HG02970 (cell line): ENCODE measurements at regions not wholly inside any gene's neighbourhood (a gene's known extent, or its start where the extent isn't known, plus 50 kb on each side); places are given as distances from the start of the nearest gene placed in this dataset.
"Not testable (repeated sequence)": the region's sequence is repeated elsewhere in the genome, so short reads cannot be mapped to it uniquely, and the experiment has no call there.

Experiments used
- ATAC-seq: cut with Tn5 transposase; IDR thresholded peaks from one replicate; pipeline ENCODE4 v1.9.1; 2021; ENCODE audit warnings: mild to moderate bottlenecking, moderate library complexity, moderate number of reproducible peaks; ENCODE audit not compliant: unreplicated experiment, low FRiP score

DNA sequence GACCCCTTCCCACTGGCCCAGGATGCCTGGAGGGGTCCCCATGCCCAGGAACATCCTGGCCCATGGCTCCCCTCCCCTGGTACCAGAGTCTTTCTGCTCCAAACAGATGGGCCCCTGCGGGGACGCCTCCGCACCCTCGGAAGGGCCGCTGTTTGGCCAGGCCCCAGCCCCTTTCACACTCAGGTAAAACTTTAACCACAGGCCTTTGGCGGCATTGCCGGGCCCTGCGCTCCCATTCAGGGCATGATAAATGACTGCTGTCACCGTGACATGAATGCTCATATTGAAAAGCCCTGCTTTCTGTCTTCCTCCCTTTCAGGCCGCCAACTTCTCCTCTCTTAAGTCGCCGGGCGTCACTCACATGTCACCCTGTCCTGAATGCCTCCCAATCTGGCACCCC is 141.5 kb upstream of the TOP1 start:
- ATAC-seq, result no peak

DNA sequence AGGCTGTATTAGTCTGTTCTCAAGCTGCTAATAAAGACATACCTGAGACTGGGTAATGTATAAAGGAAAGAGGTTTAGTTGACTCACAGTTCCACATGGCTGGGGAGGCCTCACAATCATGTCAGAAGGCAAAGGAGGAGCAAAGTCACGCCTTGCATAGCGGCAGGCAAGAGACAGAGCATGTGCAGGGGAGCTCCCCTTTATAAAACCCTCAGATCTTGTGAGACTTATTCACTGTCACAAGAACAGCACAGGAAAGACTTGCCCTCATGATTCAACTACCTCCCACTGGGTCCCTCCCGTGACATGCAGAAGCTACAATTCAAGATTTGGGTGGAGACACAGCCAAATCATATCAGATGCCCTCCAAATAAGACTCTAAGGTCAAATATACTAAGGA is 139.4 kb upstream of the TOP1 start:
- ATAC-seq, result not testable (repeated sequence)

- ATAC-seq, result no peak
Observed at GRCh38 chr20:40890181-40890580, 138.4 kb upstream of the TOP1 start.

- no peak for ATAC-seq
Observed at GRCh38 chr20:40890635-40891034, 138.0 kb upstream of the TOP1 start.

DNA sequence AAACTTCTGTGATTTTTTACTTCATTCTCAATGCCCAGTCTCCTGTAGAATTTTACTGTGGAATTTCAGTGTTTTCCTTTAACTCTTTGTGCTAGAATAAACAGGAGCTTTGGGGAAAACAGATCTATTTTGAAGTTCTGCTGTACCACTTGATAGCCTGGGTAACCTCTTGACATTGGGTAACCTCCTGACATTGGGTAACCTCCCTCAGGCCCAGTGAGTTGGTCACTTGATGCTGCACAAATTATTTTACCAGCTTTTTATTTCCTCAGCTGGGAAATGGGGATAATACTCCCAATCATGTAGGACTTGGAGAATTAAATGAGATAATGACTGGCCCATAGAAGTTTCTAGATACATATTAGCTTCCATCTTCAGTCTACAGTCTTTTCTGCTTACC is 137.3 kb upstream of the TOP1 start:
- ATAC-seq, result no peak

- no peak for ATAC-seq
Observed at GRCh38 chr20:40892642-40893041, 136.0 kb upstream of the TOP1 start.

- no peak for ATAC-seq
Observed at GRCh38 chr20:40893610-40894236, 134.9 kb upstream of the TOP1 start.

DNA sequence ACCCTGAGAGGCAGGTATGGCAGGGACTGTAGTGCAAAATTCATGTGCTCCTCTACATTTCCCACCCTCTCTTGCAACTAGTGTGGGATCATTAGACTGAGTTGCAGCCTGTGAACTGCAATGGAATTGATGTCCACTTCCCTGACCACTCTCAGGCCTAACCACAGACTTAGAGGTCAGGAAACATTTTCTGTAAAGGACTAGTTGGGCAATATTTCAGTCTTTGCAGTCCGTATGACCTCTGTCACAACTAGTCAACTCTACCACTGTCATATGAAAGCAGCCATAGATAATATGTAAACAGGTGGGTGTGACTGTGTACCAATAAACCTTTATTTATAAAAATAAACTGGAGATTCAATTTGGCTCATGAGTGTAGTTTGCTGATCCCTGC is 134.4 kb upstream of the TOP1 start:
- ATAC-seq, result no peak

DNA sequence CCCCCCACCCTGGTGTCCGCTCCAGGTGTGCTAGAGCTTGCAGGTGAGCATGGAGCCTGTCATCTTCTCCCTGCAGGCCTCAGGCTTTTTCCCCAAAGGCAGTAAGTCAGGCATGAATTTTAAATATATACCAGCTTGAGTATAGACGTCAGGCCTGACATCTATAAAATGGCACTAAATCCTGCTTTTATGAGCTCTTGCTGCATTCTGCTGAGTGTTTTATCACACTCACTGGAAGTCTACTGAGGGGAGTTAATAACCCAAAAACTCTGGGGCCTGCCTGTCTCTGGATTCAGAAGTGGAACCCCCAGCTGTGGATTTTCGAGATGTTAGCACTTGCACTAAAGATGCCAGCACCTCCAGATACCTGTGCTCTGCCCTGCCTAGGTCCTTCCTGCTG is 133.4 kb upstream of the TOP1 start:
- no peak for ATAC-seq

- no peak for ATAC-seq
Observed at GRCh38 chr20:40896814-40897700, 131.6 kb upstream of the TOP1 start.

DNA sequence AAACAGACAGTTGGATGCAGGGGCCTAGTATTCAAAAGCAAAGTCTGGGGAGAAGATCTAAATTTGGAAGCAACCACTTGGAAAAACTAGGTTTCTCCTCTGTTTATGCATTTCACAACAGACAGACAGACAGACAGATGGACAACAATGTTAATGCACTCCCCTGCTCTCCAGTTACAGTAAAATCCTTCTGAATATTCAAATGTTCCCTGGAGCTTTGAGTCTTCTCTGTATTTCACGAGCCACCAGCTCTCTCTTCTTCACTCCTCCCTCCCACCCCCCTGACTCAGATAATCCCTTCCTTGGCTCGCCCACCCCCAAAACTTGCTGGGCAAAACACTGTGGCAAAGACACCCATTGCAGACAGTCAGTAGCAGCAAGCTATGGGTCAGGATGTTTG is 129.3 kb upstream of the TOP1 start:
- ATAC-seq, result no peak

DNA sequence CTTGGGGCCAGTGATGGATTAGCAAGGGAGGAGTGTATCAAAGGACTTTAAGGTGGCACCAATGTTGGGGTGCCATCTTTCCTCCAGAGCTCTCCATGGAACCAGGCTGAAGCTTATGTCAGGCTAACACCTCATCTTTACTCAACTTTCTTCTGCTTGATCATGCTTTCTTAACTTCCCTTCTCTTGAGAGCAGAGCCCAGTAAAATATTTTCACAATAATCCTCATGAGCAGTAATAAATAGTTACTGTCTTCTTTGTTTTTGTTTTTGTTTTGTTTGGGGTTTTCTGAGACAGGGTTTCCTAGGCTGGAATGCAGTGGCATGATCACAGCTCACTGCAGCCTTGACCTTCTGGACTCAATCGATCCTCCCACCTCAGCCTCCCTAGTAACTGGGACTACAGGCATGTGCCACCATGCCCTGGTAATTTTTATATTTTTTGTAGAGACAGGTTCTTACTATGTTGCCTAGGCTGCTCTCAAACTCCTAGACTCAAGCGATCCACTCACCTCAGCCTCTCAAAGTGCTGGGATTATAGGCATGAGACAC is 127.9 kb upstream of the TOP1 start:
- no peak for ATAC-seq

DNA sequence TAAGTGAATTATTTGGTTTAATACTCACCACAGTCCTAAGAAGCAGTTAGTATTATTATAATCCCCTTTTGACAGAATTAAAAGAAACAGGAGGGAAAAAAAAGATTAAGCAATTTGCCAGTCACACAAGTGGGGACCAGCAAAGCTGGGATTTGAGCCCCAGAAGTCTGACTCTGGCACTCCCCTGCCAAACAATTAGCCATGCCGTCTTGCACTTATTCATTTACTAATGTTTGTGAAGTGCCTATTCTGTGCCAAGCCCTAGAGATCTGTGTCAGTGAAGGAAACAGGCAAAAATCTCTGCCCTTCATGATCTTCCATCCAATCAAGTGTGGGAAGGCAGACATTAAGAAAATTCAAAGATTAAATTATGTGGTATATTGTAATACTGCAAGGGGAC is 126.0 kb upstream of the TOP1 start:
- no peak for ATAC-seq

GRCh38 chr20:40908309-40908708 is 120.3 kb upstream of the TOP1 start:
- no peak for ATAC-seq

- ATAC-seq, result not testable (repeated sequence)
Observed at GRCh38 chr20:40909489-40909888, 119.1 kb upstream of the TOP1 start.

GRCh38 chr20:40910436-40910835 is 118.2 kb upstream of the TOP1 start:
- ATAC-seq, result not testable (repeated sequence)

DNA sequence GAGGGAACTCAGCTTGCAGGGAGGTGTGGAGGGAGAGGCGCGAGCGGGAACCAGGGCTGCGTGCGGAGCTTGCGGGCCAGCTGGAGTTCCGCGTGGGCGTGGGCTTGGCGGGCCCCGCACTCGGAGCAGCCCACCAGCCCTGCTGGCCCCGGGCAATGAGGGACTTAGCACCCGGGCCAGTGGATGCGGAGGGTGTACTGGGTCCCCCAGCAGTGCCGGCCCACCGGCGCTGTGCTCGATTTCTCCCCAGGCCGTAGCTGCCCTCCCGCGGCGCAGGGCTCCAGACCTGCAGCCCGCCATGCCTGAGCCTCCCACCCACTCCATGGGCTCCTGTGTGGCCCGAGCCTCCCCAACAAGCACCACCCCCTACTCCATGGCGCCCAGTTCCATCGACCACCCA is 117.5 kb upstream of the TOP1 start:
- ATAC-seq, result not testable (repeated sequence)

GRCh38 chr20:40913224-40914185 is 115.1 kb upstream of the TOP1 start:
- ATAC-seq, result no peak

DNA sequence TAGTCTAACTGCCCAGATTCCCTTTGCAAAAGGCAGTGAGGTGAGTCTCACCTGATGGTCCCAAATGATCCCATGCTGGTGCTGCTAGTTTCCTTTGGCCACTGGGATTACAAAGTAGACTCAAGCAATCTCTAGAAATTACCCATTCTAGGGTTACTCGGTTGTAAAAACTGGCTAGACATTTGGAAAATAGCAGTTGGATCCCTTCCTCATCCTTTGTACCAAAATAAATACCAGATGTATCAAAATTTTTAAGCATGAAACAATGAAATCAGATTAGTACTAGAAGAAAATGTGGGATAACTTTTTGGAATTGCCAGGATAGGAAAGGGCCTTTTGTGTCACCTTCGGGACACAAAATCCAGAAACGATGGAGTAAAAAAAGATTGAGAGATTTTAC is 112.9 kb upstream of the TOP1 start:
- no peak for ATAC-seq

GRCh38 chr20:40916276-40916675 is 112.3 kb upstream of the TOP1 start:
- ATAC-seq, result no peak

GRCh38 chr20:40920291-40920690 is 108.3 kb upstream of the TOP1 start:
- no peak for ATAC-seq
